Tibial nerve (tissue), 4 donors: ENCODE measurements at regions not wholly inside any gene's neighbourhood (a gene's known extent, or its start where the extent isn't known, plus 50 kb on each side); places are given as distances from the start of the nearest gene placed in this dataset.

Experiments used
- DNase-seq, 2 donors: peaks; one replicate each; pipeline ENCODE4 v3.0.0-alpha.2; 2019; ENCODE audit warnings: low spot score in 2 of 2
- H3K27ac ChIP-seq, 4 donors: fragments of 200-600 bp; sonication (generic) in 3 of 4; one replicate each; pipeline ENCODE4 v1.5.1; 2017 to 2019; ENCODE audit warnings: mild to moderate bottlenecking in 1 of 4
- H3K27me3 ChIP-seq, 2 donors: fragments of 200-600 bp; sonication (generic) in 1 of 2; one replicate each; pipeline versions ENCODE4 v1.5.1 to v1.6.0; 2017 to 2019
- H3K36me3 ChIP-seq, 3 donors: fragments of 200-600 bp; sonication (generic); one replicate each; pipeline ENCODE4 v1.5.1; 2018 to 2019
- H3K4me1 ChIP-seq, 4 donors: fragments of 200-600 bp; sonication (generic) in 3 of 4; one replicate each; pipeline ENCODE4 v1.5.1; 2017 to 2019
- H3K4me3 ChIP-seq, 4 donors: fragments of 200-600 bp; sonication (generic) in 3 of 4; one replicate each; pipeline ENCODE4 v1.5.1; 2017 to 2019; ENCODE audit warnings: mild to moderate bottlenecking in 1 of 4, moderate library complexity in 1 of 4
- H3K9me3 ChIP-seq, 4 donors: fragments of 200-600 bp; sonication (generic) in 3 of 4; one replicate each; pipeline ENCODE4 v1.5.1; 2017 to 2019
- CTCF ChIP-seq, 5 experiments: fragments of 200-600 bp in 3 of 5; fragments of 450-650 bp in 2 of 5; sonication (generic) in 3 of 5; IDR thresholded peaks; one replicate each; pipeline ENCODE4 v1.5.1; 2016 to 2019; ENCODE audit warnings: antibody characterized with exemption in 5 of 5, mild to moderate bottlenecking in 3 of 5, moderate library complexity in 2 of 5
- EP300 ChIP-seq, 2 donors: sonication (generic); formaldehyde crosslinking; IDR thresholded peaks; one replicate each; pipeline ENCODE4 v1.6.1; 2017; ENCODE audit warnings: antibody characterized with exemption in 2 of 2, mild to moderate bottlenecking in 1 of 2
- POLR2A ChIP-seq, 2 donors: fragments of 450-650 bp; IDR thresholded peaks; one replicate each; pipeline ENCODE4 v1.6.1; 2017; ENCODE audit warnings: antibody characterized with exemption in 2 of 2, mild to moderate bottlenecking in 2 of 2, moderate library complexity in 2 of 2
- WGBS, 2 donors: methylation state at CpG; one replicate each; pipeline ENCODE4 v1.1.5; 2018; 5-methylcytosine and 5-hydroxymethylcytosine counted together

DNA sequence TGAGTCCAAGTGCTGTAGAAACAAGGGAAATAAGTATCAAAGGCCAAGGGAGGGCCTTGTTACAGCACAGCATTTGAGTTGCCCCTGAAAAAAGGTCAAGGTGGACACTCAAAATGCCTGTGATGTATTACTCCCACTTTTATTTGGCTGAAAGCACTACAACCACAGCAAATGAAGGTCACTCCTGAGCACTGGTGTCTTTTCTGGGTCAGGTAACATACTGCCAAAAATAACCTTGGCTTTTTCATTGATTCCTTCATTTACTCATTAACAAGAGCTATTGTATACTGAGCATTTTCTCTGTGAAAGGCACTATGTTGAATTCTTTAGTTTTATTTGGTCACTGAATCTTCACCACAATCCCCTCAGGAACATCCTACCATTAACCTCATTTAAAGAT lies 590.3 kb downstream of the BCL11A start:
- Histone ChIP-seq H3K27me3 (no peaks in the 10 kb centered on the region), H3K4me3 (no peak overlapping the region), H3K9me3 (no peaks in the 10 kb centered on the region), H3K36me3 (no peaks in the 10 kb centered on the region), H3K4me1 (no peaks in the 10 kb centered on the region), H3K27ac (no peak overlapping the region)
- TF ChIP-seq EP300 (IDR thresholded peaks at IDR 0.05) (no peak), POLR2A (IDR thresholded peaks at IDR 0.05) (no peak)
- DNase-seq = no peak

GRCh38 chr2:59961746-59962145 lies 591.7 kb downstream of the BCL11A start:
- TF ChIP-seq POLR2A (IDR thresholded peaks at IDR 0.05) (no peak), CTCF (IDR thresholded peaks at IDR 0.05) (no peak), EP300 (IDR thresholded peaks at IDR 0.05) (no peak)
- no peaks in the 10 kb centered on the region for H3K36me3 ChIP-seq

DNA sequence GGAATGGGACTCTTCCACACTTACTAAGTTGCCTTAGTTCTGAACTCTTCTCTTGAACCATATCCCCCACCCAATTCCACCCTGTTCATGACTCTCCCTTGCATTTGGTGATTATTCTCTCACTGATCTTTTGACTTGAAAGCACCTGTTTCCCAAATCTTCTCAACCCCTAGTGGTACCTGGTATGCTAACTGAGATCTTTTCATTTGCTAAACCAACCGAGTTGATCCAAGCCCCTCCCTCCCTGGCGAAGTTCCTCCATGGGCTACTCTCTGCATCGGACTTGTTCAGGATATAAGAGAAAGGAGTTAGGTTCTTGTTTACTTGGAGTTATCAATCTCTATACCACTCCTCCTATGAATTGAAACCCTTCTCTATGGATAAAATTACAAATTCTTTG lies 593.5 kb downstream of the BCL11A start:
- Histone ChIP-seq H3K4me1 (no peaks in the 10 kb centered on the region), H3K27ac (no peak overlapping the region), H3K9me3 (no peaks in the 10 kb centered on the region), H3K36me3 (no peaks in the 10 kb centered on the region), H3K4me3 (no peak overlapping the region), H3K27me3 (no peaks in the 10 kb centered on the region)
- TF ChIP-seq EP300 (IDR thresholded peaks at IDR 0.05) = no peak
- TF ChIP-seq CTCF (IDR thresholded peaks at IDR 0.05) = no peak
- no peak for TF ChIP-seq POLR2A (IDR thresholded peaks at IDR 0.05)
- WGBS, 2 donors = 46 to 57% methylated on average over 3 of the region's 3 CpGs
- no peak for DNase-seq

More at GRCh38 chr2:59961746-59962145, 591.7 kb downstream of the BCL11A start:
- Histone ChIP-seq H3K4me3 (no peak overlapping the region), H3K9me3 (no peaks in the 10 kb centered on the region), H3K27ac (no peak overlapping the region), H3K4me1 (no peaks in the 10 kb centered on the region), H3K27me3 (no peaks in the 10 kb centered on the region)
- 63 to 70% methylated on average over 2 of the region's 2 CpGs for WGBS, 2 donors
- no peak for DNase-seq

GRCh38 chr2:59957504-59957903 lies 596.0 kb downstream of the BCL11A start:
- Histone ChIP-seq H3K4me3 (no peak overlapping the region), H3K27me3 (no peaks in the 10 kb centered on the region), H3K27ac (no peak overlapping the region), H3K36me3 (no peaks in the 10 kb centered on the region), H3K9me3 (no peaks in the 10 kb centered on the region), H3K4me1 (no peaks in the 10 kb centered on the region)
- 60 to 67% methylated on average over 1 of the region's 1 CpG for WGBS, 2 donors
- no peak for DNase-seq
- no peak for TF ChIP-seq CTCF (IDR thresholded peaks at IDR 0.05)
- TF ChIP-seq POLR2A (IDR thresholded peaks at IDR 0.05) = no peak
- no peak for TF ChIP-seq EP300 (IDR thresholded peaks at IDR 0.05)

DNA sequence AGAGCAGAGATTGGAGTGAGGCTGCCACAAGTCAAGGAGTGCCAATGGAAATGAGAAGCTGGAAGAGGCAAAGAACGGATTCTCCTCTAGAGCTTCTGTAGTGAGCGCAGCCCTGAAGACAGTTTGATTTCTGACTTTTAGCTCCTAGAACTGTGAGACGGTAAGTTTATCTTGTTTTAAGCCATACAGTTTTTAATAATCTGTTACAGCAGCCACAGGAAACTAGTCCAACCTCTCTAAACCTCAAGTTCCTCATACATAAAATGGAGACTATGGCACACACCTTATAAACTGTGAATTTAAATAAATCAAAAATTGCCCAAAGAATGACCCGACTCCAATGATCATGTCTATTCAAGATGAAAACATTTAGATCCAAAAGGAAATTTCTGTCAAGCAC lies 596.5 kb downstream of the BCL11A start:
- Histone ChIP-seq H3K4me3 (no peak overlapping the region), H3K36me3 (no peaks in the 10 kb centered on the region), H3K27me3 (no peaks in the 10 kb centered on the region), H3K9me3 (no peaks in the 10 kb centered on the region), H3K27ac (no peak overlapping the region), H3K4me1 (no peaks in the 10 kb centered on the region)
- no peak for DNase-seq
- 73 to 79% methylated on average over 4 of the region's 4 CpGs for WGBS, 2 donors
- TF ChIP-seq CTCF (IDR thresholded peaks at IDR 0.05) (no peak), POLR2A (IDR thresholded peaks at IDR 0.05) (no peak), EP300 (IDR thresholded peaks at IDR 0.05) (no peak)

- TF ChIP-seq EP300 (IDR thresholded peaks at IDR 0.05) (no peak), POLR2A (IDR thresholded peaks at IDR 0.05) (no peak), CTCF (IDR thresholded peaks at IDR 0.05) (no peak)
- WGBS, 2 donors = 82 to 84% methylated on average over 10 of the region's 10 CpGs
- no peak for DNase-seq
- no peak overlapping the region for H3K4me3 ChIP-seq
- H3K27me3 ChIP-seq = no peaks in the 10 kb centered on the region
- H3K27ac ChIP-seq = no peak overlapping the region
- no peaks in the 10 kb centered on the region for H3K9me3 ChIP-seq
- H3K36me3 ChIP-seq = no peaks in the 10 kb centered on the region
- no peaks in the 10 kb centered on the region for H3K4me1 ChIP-seq
These were observed 605.4 kb downstream of the BCL11A start for GRCh38 chr2:59947917-59948541.
